T-helper 1 cell treated with Interleukin-12 subunit alpha and Interleukin-12 subunit beta and Interleukin-4 antibody, amounts not matched to agents 30 ng/mL and 1 ng/mL, for 36 hours (primary cell): ENCODE measurements at regions not wholly inside any gene's neighbourhood (a gene's known extent, or its start where the extent isn't known, plus 50 kb on each side); places are given as distances from the start of the nearest gene placed in this dataset.
"Not testable (repeated sequence)": the region's sequence is repeated elsewhere in the genome, so short reads cannot be mapped to it uniquely, and the experiment has no call there.

Source experiments
- intact Hi-C: fragments of 100-400 bp; cut with micrococcal nuclease; formaldehyde crosslinking; loops from one replicate; pipeline ENCODE4 v1.15.1; 2024

DNA sequence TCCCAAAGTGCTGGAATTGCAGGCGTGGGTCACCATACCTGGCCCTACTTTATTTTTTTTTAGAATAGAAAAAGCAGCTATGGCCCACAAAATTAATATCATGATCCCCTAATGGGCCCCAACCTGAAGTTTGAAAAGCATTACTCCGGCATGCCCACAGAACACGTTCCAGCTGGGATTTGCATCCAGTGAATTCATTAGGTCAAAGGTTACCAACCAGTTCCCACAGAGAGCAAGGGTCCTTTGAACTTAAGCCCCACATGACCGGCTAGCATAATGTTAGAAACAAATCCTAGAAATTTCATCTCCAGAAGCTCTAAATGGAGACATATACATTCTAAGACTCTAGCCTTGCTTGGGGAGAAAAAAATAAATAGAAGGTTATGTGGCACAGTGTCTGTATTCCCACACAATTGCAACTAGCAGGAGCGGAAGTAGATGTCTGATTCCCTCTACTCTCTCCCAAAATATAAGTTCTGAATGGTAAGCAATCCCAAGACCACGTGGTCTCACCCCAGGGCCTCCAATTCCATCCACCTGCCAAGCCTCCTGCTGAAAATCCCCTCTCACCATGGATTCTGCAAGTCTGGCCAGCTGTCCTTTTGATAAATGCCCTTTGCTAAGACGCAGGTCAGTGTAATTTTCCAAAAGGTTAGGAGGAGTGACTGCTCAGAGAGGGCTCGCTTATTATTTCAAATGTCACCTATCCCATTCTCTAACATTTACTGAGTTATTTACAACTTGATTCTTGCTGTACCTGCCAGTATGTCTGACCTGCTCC, 395.8 kb downstream of the NPIPA8 start:
- intact Hi-C loops: no loop called here

DNA sequence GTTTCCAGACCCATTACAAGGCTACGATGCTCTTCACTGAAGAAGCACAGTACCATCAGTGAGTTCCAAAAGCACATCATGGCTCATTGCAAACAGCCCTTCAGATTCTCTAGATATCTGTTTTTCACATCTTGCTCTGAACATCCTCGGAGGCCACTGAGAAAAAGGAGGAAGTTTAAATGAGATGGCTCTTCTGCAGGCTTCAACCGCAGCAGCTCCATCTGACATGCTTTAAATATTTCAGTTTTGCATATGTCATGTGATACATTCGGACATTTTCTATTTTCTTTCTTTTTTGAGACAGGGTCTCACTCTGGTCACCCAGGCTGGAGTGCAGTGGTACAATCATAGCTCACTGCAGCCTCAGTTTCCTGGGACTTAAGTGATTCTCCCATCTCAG, 396.8 kb downstream of the NPIPA8 start:
- intact Hi-C loops: no loop called here

DNA sequence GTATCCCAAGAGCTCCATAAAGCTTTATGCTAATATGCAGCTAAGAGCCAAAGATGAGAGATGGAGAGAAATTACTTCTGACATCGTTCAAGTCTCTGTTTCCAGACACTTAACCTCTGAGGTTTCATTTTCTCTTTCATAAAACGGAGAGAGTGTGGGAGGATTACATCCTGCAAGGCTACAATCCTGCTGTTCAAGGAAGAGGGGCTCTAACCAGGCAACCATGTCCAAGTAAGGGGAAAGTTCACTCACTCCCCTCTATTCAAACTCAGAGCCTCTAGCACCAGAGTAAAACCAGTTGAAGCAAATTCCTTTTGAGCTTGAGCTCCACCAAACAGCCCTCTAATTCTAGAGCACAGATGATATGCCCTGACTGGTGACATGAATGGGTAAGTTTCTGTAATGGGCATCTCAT, 397.4 kb downstream of the NPIPA8 start:
- intact Hi-C loops: no loop called here

DNA sequence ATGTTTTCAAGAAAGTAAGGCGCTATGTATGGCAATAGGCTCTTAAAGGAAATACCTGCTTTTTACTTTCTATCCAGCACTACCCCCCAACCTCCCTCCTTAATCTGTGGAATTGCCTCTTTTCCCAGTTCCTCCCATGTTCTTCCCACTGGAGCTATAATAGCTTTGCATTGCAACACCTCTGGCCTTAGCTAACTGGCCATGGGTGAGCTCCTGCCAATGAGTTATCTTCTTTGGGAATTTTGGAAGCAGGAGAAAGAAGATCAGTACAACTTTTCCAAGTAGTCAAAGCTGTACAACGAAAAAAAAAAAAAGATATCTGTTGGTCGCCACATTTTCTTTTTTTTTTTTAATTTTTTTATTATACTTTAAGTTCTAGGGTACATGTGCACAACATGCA, 398.0 kb downstream of the NPIPA8 start:
- intact Hi-C loops: no loop called here

DNA sequence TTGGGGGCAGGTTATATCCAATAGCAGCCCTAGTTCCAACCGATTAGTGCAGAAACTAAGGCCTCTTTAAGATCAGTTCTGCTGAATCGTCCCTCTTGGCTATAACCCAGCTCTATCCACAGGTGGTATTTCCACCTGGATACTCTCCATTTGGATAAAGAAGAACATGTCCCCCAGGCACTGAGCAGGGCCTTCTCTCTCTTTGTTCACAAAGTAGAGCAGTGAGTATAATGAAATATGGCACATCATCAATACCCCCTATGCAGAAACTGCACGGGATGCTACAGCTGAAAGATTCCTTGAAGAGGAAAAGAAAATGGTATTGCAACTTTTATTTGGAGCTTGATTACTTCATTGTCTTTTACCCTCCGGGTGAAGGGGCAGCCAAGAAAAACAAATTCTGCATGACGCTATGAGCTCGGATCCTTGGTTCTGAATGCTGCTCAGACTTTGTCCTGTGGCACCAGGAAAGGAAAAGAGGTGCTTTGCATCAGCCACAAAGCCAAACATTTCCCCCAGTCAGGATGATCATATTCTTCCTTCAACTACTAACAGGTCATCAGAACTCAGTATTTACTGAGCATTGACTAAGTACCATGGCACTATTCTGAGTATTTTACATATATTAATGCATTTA, 399.7 kb downstream of the NPIPA8 start:
- intact Hi-C loops: no loop called here

DNA sequence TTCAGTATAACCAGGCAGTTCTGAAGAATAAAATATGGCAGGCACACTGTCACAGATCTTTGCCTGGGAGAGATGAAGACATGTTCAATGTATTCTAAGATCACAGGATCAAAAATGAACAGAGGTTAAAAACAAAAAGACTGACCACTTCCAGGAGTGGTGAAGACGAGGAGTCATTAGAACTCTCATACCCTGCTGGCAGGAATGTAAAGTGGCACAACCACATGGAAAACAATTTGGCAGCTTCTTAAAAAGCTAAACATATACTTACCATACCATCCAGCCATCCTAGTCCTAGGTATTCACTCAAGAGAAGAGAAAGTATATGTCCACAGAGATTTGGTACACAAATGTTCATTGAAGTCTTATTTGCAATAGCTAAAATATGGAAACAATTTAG, 406.3 kb downstream of the NPIPA8 start:
- intact Hi-C loops: no loop called here

DNA sequence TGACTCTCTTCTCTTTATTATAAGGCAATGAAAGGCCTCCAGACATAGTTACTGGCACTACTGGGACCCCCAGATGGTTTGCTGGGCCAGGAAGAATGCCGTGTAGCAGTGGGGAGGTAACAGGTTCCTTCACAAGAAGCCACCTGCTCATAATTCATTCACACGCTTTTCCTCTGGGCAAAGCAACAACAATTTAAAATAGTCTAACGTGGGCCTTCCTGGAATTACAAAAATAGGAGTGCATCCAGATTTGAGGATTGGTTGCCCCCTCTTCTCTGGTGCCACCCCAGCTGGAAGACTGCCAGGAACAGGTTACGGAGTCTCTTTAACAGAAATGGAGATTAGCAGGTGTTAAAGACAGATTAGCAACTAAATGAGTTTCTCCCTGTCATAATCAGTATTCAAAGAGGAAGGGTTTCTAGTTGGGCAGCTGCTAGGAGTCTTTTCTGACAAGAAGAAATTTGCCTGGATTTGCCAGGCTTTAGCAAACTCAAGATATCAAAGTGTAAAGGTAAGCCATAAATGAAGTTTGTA, 409.6 kb downstream of the NPIPA8 start:
- intact Hi-C loops: no loop called here

DNA sequence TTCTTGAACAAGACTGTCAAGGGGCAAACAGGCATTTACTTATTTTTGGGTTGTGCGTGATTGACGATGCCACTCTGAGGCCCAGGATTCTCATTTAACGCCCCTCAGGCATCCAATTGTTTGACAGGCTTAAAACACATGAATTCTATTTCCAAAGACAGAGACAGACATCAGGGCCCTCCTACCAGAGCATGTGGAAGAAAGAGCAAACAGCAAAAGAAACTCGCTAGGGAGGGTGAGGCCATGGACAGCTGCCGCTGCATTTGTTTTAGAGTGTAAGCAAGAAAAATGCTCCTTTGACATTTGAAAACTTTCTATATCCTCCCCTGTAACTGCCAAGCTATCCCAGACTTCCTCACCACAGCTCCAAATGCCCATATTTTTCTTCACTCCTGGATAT, 410.1 kb downstream of the NPIPA8 start:
- intact Hi-C loops: no loop called here

DNA sequence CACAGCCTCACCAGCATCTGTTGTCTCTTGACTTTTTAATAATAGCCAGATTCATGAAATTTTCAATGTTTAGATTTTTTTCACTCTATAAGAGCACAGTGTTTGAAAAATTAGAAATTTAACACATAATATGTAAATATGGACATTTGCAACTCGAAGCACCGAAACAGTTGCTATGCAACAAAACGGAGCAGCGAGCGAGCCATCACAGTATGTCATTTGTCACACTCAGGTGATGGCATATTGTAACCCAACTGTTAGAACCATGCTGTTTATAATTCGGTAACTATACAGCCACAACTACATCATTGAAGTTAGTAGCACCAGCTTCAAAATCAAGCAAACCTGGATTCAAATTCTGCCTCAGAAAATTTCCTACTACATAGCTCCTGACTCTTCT, 410.8 kb downstream of the NPIPA8 start:
- intact Hi-C loops: no loop called here

DNA sequence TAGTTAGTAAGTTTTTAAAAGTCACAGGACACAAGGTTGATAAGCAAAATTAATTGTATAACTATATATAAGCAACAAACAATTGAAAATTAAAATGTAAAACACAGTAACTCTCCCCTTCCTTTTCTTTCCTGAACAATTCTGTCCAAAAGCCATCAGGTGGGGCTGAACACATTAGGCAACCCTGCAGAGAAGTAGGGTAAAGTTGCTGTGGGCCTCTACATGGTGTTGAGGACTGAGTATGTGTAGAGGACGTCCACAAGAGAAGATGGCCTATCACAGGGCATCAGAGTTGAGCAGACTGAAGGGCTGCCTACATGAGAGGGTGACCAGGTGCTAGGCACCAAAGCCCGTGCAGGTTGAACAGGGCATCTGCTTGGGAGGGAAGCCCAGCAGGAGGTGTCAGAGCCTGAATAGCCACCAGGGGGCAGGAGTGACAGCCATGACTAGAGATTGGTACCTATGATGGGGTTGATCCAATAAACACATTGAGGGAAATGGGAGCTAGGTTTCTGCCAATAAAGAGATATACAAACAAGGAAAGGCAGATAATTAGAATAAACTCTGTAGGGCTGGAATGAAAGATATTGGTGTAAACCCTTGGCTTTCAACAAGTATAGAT, 415.1 kb downstream of the NPIPA8 start:
- intact Hi-C loops: no loop called here

DNA sequence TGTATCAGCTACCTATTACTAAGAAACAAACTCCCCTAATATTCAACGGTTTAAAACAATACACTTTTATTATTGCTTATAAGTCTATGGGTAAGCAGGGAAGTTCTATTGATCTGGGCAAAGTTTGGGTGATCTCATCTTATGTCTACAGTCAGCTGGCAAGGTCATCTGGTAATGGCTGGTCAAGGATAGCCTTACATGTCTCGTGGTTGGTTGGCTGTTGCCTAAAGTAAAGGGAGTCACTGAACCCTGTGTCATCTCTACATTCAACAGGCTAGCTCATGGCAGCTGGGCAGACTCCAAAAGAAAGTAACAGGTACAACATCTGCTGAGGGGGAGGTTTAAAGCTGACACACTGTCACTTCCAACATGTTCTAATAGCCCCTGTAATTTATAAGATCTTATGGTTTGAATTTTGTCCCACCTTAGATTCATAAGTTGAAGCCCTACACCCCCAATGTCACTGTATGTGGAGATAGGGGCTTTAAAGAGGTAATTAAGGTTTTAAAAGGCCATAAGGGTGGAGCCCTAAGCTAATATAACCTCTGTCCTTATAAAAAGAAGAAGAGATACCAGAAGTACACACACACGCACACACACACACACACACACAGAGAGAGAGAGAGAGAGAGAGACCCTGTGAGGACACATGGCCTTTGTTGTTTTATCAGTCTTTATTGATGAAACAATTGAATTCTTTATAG, 419.1 kb downstream of the NPIPA8 start:
- intact Hi-C loops: no loop called here

DNA sequence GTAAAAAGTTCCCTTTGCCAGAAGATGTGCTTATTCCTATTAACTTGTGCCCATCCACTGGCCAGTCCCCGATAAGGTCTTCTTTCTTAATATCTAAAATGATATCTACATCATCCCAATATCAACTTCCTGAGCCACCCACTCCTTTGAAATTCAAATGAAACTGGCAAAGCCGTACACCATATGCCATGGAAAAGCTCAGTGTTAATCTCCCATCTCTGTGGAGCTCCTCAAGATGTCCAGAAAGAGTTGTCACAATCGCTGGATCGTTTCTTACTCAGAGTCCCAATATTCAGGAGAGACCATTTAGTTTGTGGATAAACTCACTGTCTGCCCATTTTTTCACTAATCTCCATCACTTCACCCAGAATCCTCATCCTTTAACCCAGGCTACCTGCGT, 420.7 kb downstream of the NPIPA8 start:
- intact Hi-C loops: no loop called here

DNA sequence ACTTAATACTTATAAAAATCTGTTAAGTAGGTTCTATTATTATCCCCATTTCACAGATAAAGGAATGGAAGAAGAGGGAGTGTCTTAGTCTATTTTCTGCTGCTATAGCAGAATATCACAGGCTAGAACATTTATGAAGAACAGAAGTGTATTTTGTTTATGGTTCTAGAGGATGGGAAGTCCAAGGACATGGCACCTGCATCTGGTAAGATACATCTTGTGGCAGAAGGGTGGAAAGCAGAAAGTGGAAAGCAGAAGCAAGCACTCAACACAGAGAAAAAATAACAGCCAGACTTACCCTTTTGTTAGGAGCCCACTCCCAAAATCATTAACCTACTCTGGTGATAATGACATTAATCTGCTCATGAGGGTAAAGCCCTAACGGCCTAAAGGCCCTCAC, 422.4 kb downstream of the NPIPA8 start:
- intact Hi-C loops: no loop called here

DNA sequence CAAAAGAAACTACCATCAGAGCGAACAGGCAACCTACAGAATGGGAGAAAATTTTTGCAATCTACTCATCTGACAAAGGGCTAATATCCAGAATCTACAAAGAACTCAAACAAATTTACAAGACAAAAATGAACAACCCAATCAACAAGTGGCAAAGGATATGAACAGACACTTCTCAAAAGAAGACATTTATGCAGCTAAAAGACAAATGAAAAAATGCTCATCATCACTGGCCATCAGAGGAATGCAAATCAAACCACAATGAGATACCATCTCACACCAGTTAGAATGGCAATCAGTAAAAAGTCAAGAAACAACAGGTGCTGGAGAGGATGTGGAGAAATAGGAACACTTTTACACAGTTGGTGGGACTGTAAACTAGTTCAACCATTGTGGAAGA, 425.0 kb downstream of the NPIPA8 start:
- intact Hi-C loops: not testable (repeated sequence)

DNA sequence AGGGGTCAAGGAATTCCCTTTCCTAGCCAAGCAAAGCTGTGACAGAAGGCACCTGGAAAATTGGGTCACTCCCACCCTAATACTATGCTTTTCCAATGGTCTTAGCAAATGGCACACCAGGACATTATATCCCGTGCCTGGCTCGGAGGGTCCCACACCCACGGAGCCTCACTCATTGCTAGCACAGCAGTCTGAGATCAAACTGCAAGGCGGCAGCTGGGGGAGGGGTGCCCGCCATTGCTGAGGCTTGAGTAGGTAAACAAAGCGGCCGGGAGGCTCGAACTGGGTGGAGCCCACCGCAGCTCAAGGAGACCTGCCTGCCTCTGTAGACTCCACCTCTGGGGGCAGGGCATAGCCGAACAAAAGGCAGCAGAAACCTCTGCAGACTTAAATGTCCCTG, 429.9 kb downstream of the NPIPA8 start:
- intact Hi-C loops: not testable (repeated sequence)

DNA sequence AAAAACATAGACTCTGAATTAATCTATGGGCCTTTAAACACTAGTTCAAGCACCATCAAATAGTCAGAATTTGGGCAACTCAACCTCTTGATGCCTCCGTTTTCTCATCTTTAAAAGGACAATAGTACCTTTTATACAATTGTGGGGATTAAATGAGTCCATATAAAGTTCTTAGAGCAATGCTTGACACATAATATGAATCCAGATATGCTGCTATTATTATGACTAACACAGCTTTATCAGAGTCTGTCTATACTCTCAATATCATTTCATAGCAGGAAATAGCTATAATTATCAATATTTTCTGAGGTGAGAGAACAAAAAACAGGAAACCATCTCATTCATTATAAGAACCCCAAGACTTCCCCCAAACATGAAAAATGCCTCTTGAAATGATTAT, 430.5 kb upstream of the XYLT1 start:
- intact Hi-C loops: no loop called here

DNA sequence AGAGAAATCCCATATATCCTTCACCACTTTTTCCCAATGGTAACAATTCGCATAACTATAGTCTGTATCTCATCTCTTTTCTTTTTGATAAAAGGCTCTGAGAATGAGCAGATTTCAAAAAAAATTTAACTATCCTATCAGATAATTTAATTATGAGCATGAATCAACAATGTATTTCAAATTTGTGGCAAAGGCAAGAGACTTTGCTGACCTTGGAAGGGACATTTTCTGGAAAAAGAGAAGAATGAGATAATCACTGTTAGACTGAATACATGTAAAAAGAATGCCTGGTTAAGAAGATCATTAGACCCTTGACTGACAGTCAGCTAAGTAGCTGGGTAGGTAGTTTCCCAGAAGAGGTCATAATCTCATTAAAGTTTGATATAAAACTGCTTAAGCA, 428.4 kb upstream of the XYLT1 start:
- intact Hi-C loops: no loop called here

DNA sequence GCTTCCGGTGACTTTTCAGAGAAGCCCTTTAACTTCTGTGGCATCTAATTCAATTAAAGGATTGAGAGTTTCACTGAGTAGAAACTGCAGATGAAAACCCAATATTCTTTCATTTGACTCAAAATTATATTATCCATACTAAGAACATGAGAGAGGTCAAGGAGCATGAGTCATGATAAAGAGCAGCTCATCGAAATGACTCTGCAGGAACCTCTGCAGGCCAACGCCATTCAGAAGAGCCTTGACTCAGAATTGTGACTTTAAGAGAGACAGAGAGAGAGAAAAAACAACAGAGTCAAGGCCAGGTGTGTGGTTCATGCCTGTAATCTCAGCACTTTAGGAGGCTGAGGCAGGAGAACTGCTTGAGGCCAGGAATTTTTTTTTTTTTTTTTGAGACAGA, 417.2 kb upstream of the XYLT1 start:
- intact Hi-C loops: no loop called here

DNA sequence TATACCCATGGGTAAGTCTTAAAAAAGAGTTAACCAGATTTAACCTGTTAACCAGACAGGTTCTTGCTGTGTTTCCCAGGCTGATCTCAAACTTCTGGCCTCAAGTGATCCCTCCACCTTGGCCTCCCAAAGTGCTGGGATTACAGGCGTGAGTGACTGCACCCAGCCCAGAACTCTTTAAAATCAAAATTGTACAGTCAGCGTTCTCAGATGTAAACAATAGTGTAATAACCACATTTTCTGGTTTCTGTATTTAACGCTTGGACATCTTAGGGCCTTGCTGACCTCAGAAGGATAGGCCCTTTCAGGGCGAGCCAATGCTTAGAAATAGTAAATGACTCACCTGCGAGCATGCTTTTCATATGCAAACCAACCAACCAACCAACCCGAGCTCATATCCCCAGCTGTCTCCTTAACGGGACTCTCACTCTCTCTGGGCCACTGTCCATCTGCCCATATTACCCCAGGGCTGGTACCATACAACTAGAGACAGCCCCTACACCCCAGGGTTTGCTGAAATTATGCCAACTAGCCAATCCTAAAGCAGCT, 415.0 kb upstream of the XYLT1 start:
- intact Hi-C loops: no loop called here

DNA sequence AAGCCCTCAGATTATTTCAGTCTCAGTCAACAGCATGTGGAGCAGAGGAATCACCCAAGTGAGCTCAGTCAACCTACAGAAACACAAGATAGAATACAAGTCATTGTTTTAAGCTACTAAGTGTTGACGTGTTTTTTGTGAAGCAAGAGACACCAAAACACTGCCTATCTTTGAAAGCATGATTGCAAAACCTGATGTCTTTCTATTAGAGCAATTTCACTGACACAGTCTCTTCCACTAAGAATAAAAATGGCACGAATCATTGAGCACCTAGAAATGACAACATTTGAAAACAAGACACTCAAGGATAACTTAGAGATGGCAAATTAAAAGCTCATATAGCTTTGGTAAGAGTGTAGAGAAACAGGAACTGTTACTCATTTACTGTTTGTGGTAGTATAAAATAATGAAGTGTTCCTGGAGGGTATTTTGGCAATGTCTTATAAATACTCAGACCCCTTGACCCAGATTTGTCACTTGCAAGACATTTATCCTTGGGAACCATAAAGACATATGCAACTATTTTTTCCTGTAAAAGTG, 407.1 kb upstream of the XYLT1 start:
- intact Hi-C loops: no loop called here

DNA sequence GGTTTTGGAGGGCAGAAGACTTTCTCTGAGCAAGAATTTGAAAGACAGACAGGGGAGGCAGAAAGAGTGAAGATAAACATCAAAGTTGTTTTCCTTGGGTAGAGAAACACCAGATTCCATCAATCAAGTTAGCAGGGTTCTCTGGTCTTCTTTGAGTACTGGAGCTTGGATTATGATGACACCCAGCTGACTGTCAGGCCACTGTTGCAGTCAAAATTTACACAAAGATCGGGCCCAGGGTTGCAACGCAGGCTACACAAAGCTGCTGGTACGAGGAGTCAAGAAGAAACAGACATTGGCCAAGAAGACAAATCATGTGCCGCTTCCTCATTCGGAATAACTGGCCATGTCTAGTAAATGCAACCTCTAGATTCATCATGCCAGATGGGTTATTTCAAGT, 396.2 kb upstream of the XYLT1 start:
- intact Hi-C loops: no loop called here
